H9 (cell line): ENCODE measurements at regions not wholly inside any gene's neighbourhood (a gene's known extent, or its start where the extent isn't known, plus 50 kb on each side); places are given as distances from the start of the nearest gene placed in this dataset.

Source experiments
- DNase-seq: peaks from one replicate; pipeline ENCODE4 v3.0.0-alpha.2; 2017
- H2AFZ ChIP-seq: one replicate; pipeline ENCODE4 v1.6.1; 2013; ENCODE audit warnings: mild to moderate bottlenecking, low read length, control low read depth, moderate library complexity
- H2AK5ac ChIP-seq: 2 replicates; pipeline ENCODE4 v1.6.1; 2013; ENCODE audit warnings: low read length, control low read depth, mixed read lengths; ENCODE audit not compliant: insufficient read length
- H2BK120ac ChIP-seq: one replicate; pipeline ENCODE4 v1.6.1; 2013; ENCODE audit warnings: low read depth, mild to moderate bottlenecking, low read length, control low read depth, inconsistent platforms; ENCODE audit not compliant: poor library complexity, severe bottlenecking
- H2BK12ac ChIP-seq: 2 replicates; pipeline ENCODE4 v1.6.1; 2013; ENCODE audit warnings: low read length, control low read depth, mixed read lengths, low read depth; ENCODE audit not compliant: insufficient read length
- H2BK15ac ChIP-seq: 2 replicates; pipeline ENCODE4 v1.6.1; 2013; ENCODE audit warnings: low read depth, low read length, control low read depth
- H2BK20ac ChIP-seq: one replicate; pipeline ENCODE4 v1.6.1; 2013; ENCODE audit warnings: low read depth, mild to moderate bottlenecking, low read length, control low read depth, inconsistent platforms; ENCODE audit not compliant: poor library complexity, severe bottlenecking
- H2BK5ac ChIP-seq: 2 replicates; pipeline ENCODE4 v1.6.1; 2013; ENCODE audit warnings: low read length, control low read depth, mixed read lengths; ENCODE audit not compliant: insufficient read length
- H3K14ac ChIP-seq: 2 replicates; pipeline ENCODE4 v1.6.1; 2013; ENCODE audit warnings: low read length, control low read depth; ENCODE audit not compliant: insufficient read depth
- H3K18ac ChIP-seq: 2 replicates; pipeline ENCODE4 v1.6.1; 2013; ENCODE audit warnings: low read depth, mild to moderate bottlenecking, mixed read lengths, low read length, control low read depth; ENCODE audit not compliant: insufficient read length
- H3K23ac ChIP-seq: 2 replicates; pipeline ENCODE4 v1.6.1; 2013; ENCODE audit warnings: low read length, control low read depth, mixed read lengths, low read depth; ENCODE audit not compliant: insufficient read length
- H3K23me2 ChIP-seq: 2 replicates; pipeline ENCODE4 v1.6.1; 2013; ENCODE audit warnings: low read depth, mild to moderate bottlenecking, mixed read lengths, low read length, control low read depth; ENCODE audit not compliant: insufficient read length, poor library complexity, severe bottlenecking
- H3K27ac ChIP-seq: 2 replicates; pipeline ENCODE4 v1.5.1; 2013; ENCODE audit warnings: low read length, control low read depth, mixed read lengths, low read depth; ENCODE audit not compliant: insufficient read length
- H3K27me3 ChIP-seq: 2 replicates; pipeline ENCODE4 v1.6.1; 2013; ENCODE audit warnings: low read length, control low read depth, inconsistent platforms; ENCODE audit not compliant: insufficient read depth
- H3K4ac ChIP-seq: 2 replicates; pipeline ENCODE4 v1.6.1; 2013; ENCODE audit warnings: low read depth, mild to moderate bottlenecking, control low read depth, inconsistent platforms, low read length, moderate library complexity
- H3K4me1 ChIP-seq: 2 replicates; pipeline ENCODE4 v1.6.1; 2013; ENCODE audit warnings: low read length, control low read depth, inconsistent platforms; ENCODE audit not compliant: insufficient read depth
- H3K4me2 ChIP-seq: 2 replicates; pipeline ENCODE4 v1.6.1; 2013; ENCODE audit warnings: low read length, control low read depth, mixed read lengths; ENCODE audit not compliant: insufficient read length, insufficient read depth
- H3K56ac ChIP-seq: 2 replicates; pipeline ENCODE4 v1.6.1; 2013; ENCODE audit warnings: low read depth, mild to moderate bottlenecking, mixed read lengths, low read length, control low read depth; ENCODE audit not compliant: insufficient read length
- H3K79me1 ChIP-seq: 2 replicates; pipeline ENCODE4 v1.6.1; 2013; ENCODE audit warnings: low read depth, mild to moderate bottlenecking, moderate library complexity, low read length, control low read depth, inconsistent platforms; ENCODE audit not compliant: insufficient read depth, poor library complexity, severe bottlenecking
- H3K79me2 ChIP-seq: 2 replicates; pipeline ENCODE4 v1.6.1; 2013; ENCODE audit warnings: low read length, control low read depth, inconsistent platforms; ENCODE audit not compliant: insufficient read depth
- H3K9ac ChIP-seq: 2 replicates; pipeline ENCODE4 v1.6.1; 2013; ENCODE audit warnings: low read length, control low read depth, mixed read lengths; ENCODE audit not compliant: insufficient read length; ENCODE audit errors: extremely low read depth
- H3K9me3 ChIP-seq: one replicate; pipeline ENCODE4 v1.6.1; 2013; ENCODE audit warnings: low read depth, low read length, inconsistent platforms; ENCODE audit not compliant: control insufficient read depth
- H3T11ph ChIP-seq: one replicate; pipeline ENCODE4 v1.6.1; 2013; ENCODE audit warnings: mild to moderate bottlenecking, low read length, control low read depth, inconsistent platforms
- H4K20me1 ChIP-seq: one replicate; pipeline ENCODE4 v1.6.1; 2013; ENCODE audit not compliant: control insufficient read depth, insufficient read length, insufficient read depth
- H4K5ac ChIP-seq: 2 replicates; pipeline ENCODE4 v1.6.1; 2013; ENCODE audit warnings: low read depth, mild to moderate bottlenecking, mixed read lengths, low read length, control low read depth; ENCODE audit not compliant: insufficient read length
- H4K8ac ChIP-seq: replicated peaks from 2 replicates; pipeline ENCODE4 v1.6.1; 2013; ENCODE audit warnings: low read length, control low read depth, mixed read lengths, low read depth; ENCODE audit not compliant: insufficient read length
- H4K91ac ChIP-seq: 2 replicates; pipeline ENCODE4 v1.6.1; 2013; ENCODE audit warnings: low read depth, mild to moderate bottlenecking, moderate library complexity, mixed read lengths, low read length, control low read depth; ENCODE audit not compliant: insufficient read length
- H3K27ac Mint-ChIP-seq, 3 experiments: 2 replicates in 2 of 3; 3 replicates in 1 of 3; pipeline ENCODE4 v1.8.0; 2020 to 2021; ENCODE audit warnings: mixed read lengths in 3 of 3, mild to moderate bottlenecking in 1 of 3, moderate library complexity in 1 of 3
- H3K27me3 Mint-ChIP-seq: 2 replicates; pipeline ENCODE4 v1.8.0; 2021; ENCODE audit warnings: low read depth, mild to moderate bottlenecking, moderate library complexity, mixed read lengths
- H3K36me3 Mint-ChIP-seq, 3 experiments: 2 replicates in 2 of 3; 3 replicates in 1 of 3; pipeline ENCODE4 v1.8.0; 2020 to 2021; ENCODE audit warnings: low read depth in 3 of 3, mixed read lengths in 3 of 3; ENCODE audit not compliant: insufficient read depth in 1 of 3
- H3K4me1 Mint-ChIP-seq, 2 experiments: 2 replicates each; pipeline ENCODE4 v1.8.0; 2020; ENCODE audit warnings: mixed read lengths in 2 of 2
- H3K4me3 Mint-ChIP-seq, 2 experiments: 2 replicates in 1 of 2; 3 replicates in 1 of 2; pipeline ENCODE4 v1.8.0; 2020 to 2021; ENCODE audit warnings: mild to moderate bottlenecking in 2 of 2, mixed read lengths in 2 of 2, moderate library complexity in 1 of 2
- H3K9me3 Mint-ChIP-seq, 2 experiments: 2 replicates in 1 of 2; 3 replicates in 1 of 2; pipeline ENCODE4 v1.8.0; 2020; ENCODE audit warnings: mild to moderate bottlenecking in 2 of 2, mixed read lengths in 2 of 2, moderate library complexity in 1 of 2
- CTCF ChIP-seq: fragments of 200-600 bp; sonication (generic); conservative IDR thresholded peaks from 3 replicates; pipeline ENCODE4 v1.8.0; 2021; ENCODE audit warnings: antibody characterized with exemption, mild to moderate bottlenecking
- WGBS: extraction: QIAGEN DNeasy Blood & Tissue Kit; methylation state at CpG from one replicate; pipeline ENCODE4 v1.1.7; 2013; ENCODE audit warnings: missing lambda C conversion rate, low lambda C conversion rate, mixed read lengths; ENCODE audit not compliant: insufficient read length; ENCODE audit errors: extremely low coverage; 5-methylcytosine and 5-hydroxymethylcytosine counted together

GRCh38 chr2:53173698-53174455 is 593.7 kb upstream of the CHAC2 start:
- no peak overlapping the region for H3K4me2 ChIP-seq
- Mint-ChIP-seq H3K4me3 (no peak overlapping the region), H3K36me3 (no peaks in the 10 kb centered on the region), H3K9me3 (no peaks in the 10 kb centered on the region), H3K27ac (no peak overlapping the region), H3K27me3 (no peaks in the 10 kb centered on the region), H3K4me1 (no peaks in the 10 kb centered on the region)
- no peak overlapping the region for H2BK120ac ChIP-seq
- no peak overlapping the region for H3T11ph ChIP-seq
- H3K4me1 ChIP-seq, result no peaks in the 10 kb centered on the region
- no peak for TF ChIP-seq CTCF
- H3K23ac ChIP-seq, result no peak overlapping the region
- H3K9ac ChIP-seq, result no peak overlapping the region
- H3K27me3 ChIP-seq, result no peaks in the 10 kb centered on the region
- H2BK20ac ChIP-seq, result no peak overlapping the region
- H3K79me2 ChIP-seq, result no peaks in the 10 kb centered on the region
- no peak overlapping the region for H3K56ac ChIP-seq
- no peak overlapping the region for H2BK5ac ChIP-seq
- no peaks in the 10 kb centered on the region for H3K79me1 ChIP-seq
- no peaks in the 10 kb centered on the region for H4K20me1 ChIP-seq
- no peak overlapping the region for H2AFZ ChIP-seq
- no peak overlapping the region for H2BK15ac ChIP-seq
- no peak overlapping the region for H2BK12ac ChIP-seq
- no peak overlapping the region for H3K27ac ChIP-seq
- no peak overlapping the region for H3K14ac ChIP-seq
- DNase-seq, result no peak
- H4K5ac ChIP-seq, result no peak overlapping the region
- no peaks in the 10 kb centered on the region for H3K23me2 ChIP-seq
- no peaks in the 10 kb centered on the region for H3K9me3 ChIP-seq
- no peak overlapping the region for H4K91ac ChIP-seq
- H4K8ac ChIP-seq, result no peak overlapping the region
- WGBS, result no CpG with 5 or more reads among the region's 7 CpGs
- H3K4ac ChIP-seq, result no peak overlapping the region
- H3K18ac ChIP-seq, result no peak overlapping the region
- H2AK5ac ChIP-seq, result no peak overlapping the region
